ENCODE measurements at regions not wholly inside any gene's neighbourhood (a gene's known extent, or its start where the extent isn't known, plus 50 kb on each side); places are given as distances from the start of the nearest gene placed in this dataset.

DNA sequence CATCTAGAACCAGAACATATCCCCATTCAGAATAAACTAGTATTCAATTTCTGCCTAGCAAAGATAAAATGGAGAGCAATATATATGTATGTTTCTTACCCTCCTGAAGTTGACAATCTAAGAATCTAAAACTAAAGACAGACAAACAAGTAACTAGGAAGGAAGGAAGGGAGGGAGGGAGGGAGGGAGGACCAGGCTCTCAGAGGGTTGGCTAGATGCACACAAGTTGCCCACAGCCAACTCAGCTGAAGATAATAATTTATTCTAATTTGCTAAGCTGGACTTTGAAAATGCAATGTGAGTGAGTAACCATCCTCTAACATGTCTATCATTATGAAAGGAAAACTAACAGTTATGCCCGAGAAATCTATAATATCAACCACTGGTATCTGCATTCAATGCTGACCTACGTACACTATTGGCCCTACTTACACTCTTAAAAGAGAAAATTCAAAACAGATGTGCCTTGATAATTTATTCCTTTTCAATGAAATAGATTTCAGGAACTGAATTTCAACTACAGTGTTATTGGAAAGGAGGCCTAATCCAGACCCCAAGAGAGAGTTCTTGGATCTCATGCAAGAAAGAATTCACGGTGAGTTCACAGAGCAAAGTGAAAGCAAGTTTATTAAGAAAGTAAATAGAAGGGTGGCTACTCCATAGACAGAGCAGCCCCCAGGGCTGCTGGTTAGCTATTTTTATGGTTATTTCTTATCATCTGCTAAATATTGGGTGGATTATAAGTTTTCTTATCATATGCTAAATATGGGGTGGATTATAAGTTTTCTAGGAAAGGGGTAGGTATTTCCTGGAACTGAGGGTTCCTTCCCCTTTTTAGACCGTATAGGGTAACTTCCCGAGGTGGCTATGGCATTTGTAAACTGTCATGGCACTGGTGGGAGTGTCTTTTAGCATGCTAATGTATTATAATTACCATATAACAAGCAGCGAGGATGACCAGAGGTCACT lies 288.5 kb upstream of the SLC39A10 start:
- TF ChIP-seq ZNF19 (tag by site-specific recombination; IDR thresholded peaks at IDR 0.05; ENCODE audit: low read depth) (no peak), ZNF366 (tag by site-specific recombination; conservative IDR thresholded peaks at IDR 0.05) (no peak), ZNF777 (tag by site-specific recombination; IDR thresholded peaks at IDR 0.05; ENCODE audit: borderline replicate concordance) (no peak), ZNF394 (tag by site-specific recombination; IDR thresholded peaks at IDR 0.05; ENCODE audit: borderline replicate concordance) (no peak), TCF7L2 (IDR thresholded peaks at IDR 0.05; ENCODE audit: borderline replicate concordance, low read depth, low read length) (no peak), ZNF133 (tag by site-specific recombination; IDR thresholded peaks at IDR 0.05) (no peak), PRDM1 (tag by site-specific recombination; IDR thresholded peaks at IDR 0.05) (no peak), ZFP37 (tag by site-specific recombination; IDR thresholded peaks at IDR 0.05) (no peak), ZBTB8A (tag by site-specific recombination; IDR thresholded peaks at IDR 0.05) (no peak), ZNF76 (tag by site-specific recombination; IDR thresholded peaks at IDR 0.05; ENCODE audit: borderline replicate concordance, low read depth) (no peak)
- TF ChIP-seq, protein P1, sequence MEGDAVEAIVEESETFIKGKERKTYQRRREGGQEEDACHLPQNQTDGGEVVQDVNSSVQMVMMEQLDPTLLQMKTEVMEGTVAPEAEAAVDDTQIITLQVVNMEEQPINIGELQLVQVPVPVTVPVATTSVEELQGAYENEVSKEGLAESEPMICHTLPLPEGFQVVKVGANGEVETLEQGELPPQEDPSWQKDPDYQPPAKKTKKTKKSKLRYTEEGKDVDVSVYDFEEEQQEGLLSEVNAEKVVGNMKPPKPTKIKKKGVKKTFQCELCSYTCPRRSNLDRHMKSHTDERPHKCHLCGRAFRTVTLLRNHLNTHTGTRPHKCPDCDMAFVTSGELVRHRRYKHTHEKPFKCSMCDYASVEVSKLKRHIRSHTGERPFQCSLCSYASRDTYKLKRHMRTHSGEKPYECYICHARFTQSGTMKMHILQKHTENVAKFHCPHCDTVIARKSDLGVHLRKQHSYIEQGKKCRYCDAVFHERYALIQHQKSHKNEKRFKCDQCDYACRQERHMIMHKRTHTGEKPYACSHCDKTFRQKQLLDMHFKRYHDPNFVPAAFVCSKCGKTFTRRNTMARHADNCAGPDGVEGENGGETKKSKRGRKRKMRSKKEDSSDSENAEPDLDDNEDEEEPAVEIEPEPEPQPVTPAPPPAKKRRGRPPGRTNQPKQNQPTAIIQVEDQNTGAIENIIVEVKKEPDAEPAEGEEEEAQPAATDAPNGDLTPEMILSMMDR (tag by site-specific recombination; IDR thresholded peaks at IDR 0.05) = no peak
- TF ChIP-seq, protein P2, sequence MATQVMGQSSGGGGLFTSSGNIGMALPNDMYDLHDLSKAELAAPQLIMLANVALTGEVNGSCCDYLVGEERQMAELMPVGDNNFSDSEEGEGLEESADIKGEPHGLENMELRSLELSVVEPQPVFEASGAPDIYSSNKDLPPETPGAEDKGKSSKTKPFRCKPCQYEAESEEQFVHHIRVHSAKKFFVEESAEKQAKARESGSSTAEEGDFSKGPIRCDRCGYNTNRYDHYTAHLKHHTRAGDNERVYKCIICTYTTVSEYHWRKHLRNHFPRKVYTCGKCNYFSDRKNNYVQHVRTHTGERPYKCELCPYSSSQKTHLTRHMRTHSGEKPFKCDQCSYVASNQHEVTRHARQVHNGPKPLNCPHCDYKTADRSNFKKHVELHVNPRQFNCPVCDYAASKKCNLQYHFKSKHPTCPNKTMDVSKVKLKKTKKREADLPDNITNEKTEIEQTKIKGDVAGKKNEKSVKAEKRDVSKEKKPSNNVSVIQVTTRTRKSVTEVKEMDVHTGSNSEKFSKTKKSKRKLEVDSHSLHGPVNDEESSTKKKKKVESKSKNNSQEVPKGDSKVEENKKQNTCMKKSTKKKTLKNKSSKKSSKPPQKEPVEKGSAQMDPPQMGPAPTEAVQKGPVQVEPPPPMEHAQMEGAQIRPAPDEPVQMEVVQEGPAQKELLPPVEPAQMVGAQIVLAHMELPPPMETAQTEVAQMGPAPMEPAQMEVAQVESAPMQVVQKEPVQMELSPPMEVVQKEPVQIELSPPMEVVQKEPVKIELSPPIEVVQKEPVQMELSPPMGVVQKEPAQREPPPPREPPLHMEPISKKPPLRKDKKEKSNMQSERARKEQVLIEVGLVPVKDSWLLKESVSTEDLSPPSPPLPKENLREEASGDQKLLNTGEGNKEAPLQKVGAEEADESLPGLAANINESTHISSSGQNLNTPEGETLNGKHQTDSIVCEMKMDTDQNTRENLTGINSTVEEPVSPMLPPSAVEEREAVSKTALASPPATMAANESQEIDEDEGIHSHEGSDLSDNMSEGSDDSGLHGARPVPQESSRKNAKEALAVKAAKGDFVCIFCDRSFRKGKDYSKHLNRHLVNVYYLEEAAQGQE (tag by site-specific recombination; IDR thresholded peaks at IDR 0.05) = no peak
- TF ChIP-seq, protein P3, sequence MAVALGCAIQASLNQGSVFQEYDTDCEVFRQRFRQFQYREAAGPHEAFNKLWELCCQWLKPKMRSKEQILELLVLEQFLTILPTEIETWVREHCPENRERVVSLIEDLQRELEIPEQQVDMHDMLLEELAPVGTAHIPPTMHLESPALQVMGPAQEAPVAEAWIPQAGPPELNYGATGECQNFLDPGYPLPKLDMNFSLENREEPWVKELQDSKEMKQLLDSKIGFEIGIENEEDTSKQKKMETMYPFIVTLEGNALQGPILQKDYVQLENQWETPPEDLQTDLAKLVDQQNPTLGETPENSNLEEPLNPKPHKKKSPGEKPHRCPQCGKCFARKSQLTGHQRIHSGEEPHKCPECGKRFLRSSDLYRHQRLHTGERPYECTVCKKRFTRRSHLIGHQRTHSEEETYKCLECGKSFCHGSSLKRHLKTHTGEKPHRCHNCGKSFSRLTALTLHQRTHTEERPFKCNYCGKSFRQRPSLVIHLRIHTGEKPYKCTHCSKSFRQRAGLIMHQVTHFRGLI (tag by site-specific recombination; IDR thresholded peaks at IDR 0.05) = no peak
